NOMO-1 treated with DMSO at 0.1 percent for 48 hours (cell line): ENCODE measurements at regions not wholly inside any gene's neighbourhood (a gene's known extent, or its start where the extent isn't known, plus 50 kb on each side); places are given as distances from the start of the nearest gene placed in this dataset.
"Not testable (repeated sequence)": the region's sequence is repeated elsewhere in the genome, so short reads cannot be mapped to it uniquely, and the experiment has no call there.

Source experiments
- DNase-seq: peaks from one replicate; lab custom pipeline; 2025; ENCODE audit not compliant: unreplicated experiment; lab: John Stamatoyannopoulos, UW

DNA sequence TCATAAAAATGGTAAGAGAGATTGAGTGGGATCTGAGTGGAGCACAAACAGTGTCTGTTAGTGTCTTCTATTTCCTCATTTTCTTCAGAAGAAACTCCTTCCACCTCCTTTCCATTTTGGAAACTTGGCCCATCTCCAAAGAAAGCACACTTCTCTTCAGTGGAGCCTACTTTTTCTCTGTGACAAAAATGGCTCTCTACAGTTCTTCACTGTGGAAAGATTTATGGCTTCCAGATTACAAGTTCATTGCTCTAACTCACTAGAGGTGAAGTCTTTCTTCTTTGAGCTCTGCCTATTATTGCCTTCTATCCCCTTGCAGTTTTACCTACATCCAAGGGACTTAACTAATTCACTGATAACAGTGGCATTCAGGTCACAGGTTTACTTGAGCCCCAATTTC lies 325.8 kb downstream of the ANTXR2 start:
- DNase-seq, result no peak

DNA sequence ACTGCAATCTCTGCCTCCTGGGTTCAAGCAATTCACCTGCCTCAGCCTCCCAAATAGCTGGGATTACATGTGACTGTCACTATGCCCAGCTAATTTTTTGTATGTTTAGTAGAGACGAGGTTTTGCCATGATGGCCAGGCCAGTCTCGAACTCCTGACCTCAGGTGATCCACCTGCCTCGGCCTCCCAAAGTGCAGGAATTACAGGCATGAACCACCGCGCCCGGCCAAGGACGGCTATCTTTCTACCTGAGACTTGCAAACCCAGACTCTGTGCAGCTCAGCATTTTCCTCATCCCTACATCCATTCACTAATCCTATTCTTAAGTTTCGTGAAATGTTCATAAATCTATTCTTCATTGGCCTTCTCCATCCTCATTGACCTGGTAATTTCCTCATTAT lies 330.0 kb downstream of the ANTXR2 start:
- no peak for DNase-seq

DNA sequence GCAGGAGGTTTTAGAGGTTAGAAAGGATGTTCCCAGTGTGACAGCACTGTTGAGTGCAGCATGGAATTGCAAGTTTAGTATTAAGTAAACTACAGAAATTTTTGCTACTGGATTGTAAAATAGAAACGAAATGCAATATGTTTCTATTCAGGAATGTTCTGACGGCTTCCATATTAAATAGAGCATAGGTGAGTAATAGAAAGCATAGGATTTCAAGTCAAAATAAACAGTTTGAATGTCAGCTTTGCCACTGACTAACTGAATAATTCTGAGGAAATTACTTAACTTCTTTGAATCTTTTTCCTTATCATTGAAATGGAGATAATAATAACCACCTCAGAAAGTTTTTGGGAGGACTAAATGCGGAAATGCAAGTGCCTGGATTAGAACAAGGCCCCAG lies 331.9 kb upstream of the GK2 start:
- DNase-seq, result no peak

DNA sequence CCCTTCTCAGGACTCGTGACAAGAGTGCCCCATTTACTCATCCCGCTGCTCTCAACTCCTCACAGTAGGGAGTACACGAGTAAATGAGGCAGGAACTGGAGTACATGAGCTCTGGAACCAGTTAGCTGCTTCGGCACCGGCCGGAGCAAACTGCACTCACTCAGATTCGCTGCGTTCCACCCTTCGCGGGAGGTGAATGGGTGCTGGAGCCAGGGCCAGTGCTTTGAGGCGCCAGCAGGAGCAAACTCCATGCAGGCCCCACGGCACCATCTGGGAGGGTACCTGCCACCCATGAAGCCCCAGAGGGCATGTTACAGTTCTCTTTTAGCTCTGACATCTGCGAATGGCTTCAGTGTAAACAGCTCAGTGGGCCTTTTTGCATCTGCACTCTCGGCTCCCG lies 315.5 kb upstream of the GK2 start:
- no peak for DNase-seq

DNA sequence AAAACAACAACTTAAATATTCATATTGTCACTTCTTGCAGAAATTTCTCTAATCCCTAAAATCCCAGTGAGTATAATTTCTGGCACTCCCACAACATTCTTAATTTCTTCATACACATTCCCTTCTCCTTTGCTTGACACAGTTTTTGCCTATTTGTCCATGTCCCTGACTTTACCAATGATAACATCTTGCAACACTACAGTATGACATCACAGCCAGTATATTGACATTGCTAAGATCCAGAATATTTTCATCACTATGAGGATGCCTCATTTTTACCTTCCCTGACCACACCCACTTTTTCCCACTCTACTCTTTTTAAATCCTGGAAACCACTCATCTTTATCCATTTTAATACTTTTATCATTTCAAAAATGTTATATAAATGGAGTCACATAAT lies 292.3 kb upstream of the GK2 start:
- DNase-seq, result no peak

DNA sequence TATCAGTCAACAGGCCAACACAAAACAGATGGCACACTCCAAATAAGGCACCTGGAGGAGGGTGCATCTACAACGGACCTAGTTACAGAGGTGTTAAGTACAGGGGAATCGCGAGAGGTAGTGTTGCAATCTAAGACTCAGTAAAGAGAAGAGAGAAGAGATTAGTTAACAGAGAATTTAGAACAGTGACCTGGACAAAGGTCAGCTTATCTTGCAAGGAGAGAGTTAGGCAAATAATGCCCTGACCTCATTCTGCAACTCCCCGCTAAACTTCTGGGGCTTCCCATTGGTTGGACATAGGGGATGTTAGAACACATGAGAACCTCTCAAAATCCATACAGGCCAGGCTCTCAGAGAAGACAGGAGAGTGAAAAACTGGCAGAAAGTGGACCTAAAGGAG lies 289.4 kb upstream of the GK2 start:
- DNase-seq, result no peak

DNA sequence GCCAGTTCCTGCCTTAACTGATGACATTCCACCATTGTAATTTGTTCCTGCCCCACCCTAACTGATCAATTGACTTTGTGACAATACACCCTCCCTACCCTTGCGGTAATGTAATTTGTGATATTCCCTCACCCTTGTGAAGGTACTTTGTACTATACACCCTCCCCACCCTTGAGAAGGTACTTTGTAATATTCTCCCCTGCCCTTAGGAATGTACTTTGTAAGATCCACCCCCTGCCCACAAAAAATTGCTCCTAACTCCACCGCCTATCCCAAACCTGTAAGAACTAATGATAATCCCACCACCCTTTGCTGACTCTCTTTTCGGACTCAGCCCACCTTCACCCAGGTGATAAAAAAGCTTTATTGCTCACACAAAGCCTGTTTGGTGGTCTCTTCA lies 288.5 kb upstream of the GK2 start:
- not testable (repeated sequence) for DNase-seq

DNA sequence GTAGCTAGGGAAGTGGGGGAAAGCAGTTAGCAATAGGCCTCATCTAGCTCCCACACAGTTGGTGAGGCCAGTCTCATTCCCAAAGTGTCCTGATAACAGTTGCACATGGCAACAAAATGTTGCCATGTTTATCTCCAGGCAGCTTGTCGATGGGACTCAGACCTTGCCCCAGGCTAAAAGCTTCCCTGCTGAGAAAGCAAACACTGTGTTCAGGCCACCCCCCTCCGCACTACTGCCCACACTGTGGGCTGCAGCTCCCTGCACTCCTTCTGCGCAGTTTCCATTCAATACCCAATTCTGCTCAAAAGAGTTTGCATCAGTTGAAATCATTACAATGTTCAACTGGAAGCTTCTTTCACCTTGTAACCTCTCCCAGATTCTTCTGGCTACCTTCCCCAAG lies 287.8 kb upstream of the GK2 start:
- DNase-seq, result no peak

DNA sequence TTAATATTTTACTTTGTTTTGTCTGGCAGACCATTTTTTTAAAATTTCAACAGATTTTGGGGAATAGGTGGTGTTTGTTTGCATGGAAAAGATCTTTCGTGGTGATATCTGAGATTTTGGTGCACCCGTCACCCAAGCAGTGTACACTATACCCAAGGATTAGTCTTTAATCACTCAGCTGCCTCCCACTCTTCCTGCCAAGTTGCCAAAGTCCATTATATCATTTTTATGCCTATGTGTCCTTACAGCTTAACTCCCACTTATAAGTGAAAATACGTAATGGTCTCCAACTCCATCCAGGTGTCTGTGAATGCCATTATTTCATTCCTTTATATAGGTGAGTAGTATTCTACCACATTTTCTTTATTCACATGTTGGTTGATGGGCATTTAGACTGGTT lies 281.7 kb upstream of the GK2 start:
- no peak for DNase-seq

DNA sequence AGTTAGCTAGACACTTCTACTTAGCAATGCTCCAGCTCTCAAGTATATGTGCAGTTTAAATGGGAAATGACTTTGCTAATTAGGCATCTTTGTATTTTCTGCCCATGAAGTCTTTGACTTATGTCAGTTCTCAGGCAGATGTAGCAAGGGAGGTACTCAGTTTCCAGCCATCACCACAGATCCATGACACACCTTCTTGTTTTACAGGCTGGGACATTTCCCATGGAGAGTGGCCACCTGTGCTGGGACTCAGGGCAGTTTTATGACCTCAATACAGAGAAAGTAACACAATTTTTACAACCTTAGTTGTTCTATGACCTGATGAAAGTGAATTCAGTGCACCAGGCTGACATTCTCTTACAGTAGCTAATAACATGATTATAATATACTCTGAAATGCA lies 280.7 kb upstream of the GK2 start:
- DNase-seq, result no peak

DNA sequence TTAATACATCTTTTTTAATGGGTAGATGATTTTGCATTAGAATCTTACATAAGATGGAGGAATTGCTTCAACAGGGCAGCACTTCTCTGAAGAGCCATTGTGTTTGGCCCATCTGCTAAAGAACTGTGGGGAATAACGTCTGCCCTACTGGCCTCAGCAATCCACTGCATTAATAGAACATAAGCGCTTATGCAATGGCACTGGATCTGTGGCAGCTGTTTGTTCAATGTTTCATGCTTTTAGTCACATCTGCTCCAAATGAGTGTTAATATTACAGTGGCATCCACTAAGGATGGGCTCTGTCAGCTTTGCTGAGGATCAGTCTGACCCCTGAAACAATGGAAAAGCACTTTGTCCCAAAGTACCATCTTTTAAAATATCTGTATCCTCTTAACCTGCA lies 279.0 kb upstream of the GK2 start:
- DNase-seq, result no peak

DNA sequence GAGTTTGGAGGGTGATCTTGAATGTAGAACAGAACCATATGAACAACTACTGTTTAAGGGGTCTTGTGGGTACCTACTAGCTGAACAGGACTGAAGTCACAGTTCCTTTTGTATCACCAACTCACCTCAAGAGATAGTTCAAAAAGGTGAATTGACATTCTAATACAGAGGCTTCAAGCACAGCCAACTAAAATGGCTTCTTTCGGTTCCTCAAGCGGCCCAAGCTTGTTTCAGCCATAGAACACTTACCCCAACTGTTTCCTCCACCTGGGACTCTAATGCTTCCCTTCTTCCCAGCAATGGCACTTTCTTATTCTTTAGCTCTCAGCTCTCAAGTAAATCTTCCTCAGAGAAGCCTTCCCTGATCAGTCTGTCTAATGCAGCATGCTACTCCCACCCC lies 277.5 kb upstream of the GK2 start:
- no peak for DNase-seq

DNA sequence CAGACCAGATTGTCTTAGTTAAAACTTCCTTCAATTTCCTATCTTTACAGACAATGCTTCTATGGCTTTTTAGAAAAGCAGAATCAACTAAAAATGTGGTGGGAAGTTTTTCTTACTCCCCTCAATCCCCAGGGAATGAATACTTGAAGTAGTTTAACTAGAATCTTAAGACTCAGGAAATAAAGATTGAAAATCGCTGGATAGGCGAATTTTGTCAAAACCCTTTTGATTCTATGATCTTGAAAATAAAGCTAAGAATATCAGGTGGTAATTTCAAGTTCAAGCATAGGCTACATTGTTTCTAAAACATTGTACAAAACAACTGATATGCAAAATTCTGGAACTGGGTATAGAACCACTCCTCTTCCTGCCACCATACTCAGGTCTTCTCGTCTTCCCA lies 276.5 kb upstream of the GK2 start:
- no peak for DNase-seq

DNA sequence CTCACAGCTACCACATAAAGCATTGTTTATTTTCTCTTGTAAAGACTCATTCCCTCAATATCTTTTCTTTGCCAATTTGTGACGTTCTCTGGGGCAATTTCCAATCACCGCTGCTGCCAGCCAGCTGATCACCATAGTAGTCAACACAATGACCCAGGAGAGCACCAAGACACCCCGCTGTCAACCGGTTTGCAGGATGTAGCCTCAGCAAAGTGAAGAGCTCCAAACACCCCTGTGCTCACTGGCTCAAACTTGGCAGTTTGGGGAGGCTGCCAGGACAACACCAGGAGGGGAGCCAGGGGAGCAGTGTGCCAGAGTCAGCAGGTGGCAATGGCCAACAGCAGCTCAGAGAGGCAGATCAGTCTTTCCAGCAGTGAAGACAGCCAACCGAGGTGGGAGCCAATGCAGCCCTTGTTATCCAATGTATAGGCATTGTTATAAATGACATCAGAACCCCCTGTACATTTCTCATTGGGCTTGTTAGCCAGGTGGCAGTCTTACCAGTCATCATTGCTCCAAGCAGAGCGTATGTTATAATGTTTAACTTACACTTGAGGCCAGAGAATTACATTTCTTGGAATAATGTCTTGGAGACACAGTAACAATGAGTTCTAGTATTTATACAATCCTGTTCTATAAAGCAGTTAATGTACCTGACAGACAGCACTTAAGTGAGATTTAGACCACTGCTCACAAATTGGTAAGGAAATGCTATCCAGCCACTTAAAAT lies 274.9 kb upstream of the GK2 start:
- no peak for DNase-seq

DNA sequence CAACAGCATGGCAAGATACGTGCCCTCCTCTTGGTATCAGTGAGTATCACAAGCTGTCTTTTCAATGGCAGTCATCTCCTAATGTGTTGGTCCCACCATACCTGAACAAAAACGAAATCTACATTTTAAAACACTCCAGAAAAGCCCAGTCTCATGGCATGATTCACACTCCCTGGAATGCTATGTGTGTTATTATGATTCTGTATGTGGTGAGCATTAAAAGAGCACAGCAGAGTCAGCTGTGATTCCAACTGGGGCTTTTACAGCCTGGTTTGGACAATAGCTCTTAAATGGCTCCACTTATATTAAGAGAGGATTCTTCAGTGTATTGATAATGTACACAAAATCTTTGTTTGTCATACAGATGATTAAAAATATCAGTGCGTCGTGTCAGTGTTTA lies 274.1 kb upstream of the GK2 start:
- DNase-seq, result no peak

DNA sequence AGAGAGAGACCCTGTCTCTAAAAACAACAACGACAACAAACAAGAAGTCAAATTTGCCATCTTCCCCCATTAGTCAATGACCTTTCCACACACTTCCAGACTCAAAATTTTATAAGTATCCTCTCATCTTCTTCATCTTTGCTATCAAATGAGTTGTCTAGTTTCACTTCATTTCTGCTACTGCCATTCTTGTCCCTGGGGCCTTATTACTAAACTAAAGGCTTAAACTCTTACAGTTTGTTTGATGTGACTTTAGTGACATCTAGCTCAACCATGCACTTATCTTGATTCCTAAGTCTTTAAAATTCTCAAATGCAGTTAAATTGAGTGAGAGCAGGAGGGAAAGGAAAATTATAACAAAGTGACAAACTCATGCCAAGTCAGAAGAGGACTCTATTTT lies 271.8 kb upstream of the GK2 start:
- DNase-seq, result no peak

DNA sequence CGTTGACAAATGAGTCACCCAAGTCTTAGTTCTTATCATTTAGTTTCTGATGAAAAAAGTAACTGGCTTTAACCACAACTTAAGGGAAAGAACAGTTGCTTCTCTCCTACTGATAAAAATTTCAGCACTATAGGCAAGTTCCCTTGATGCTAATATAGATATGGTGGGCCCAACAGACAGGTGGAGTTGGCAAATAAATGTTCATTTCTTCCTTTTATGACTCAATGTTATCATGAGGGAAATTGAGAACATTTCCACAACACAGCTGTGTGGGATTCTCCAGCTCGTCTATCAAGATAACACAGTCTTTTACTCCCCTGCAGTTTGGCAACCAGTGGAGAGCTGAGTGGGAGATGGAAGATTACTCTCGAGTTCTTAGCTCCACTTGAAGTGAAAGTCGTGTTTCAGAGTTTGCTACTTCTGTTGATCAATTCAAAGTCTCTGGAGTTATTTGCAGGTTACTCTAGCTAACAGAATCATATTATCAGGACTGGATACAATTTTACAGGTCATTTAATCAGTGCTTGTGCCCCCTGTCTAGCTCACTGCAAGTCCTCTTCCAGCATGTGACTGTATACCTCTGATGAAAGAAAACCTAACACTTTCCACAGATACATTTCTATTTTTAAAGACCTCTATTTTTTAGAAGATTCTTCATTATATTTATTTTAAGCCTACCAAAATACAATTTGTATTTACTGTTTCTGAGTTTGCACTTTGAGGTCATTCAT lies 270.6 kb upstream of the GK2 start:
- DNase-seq, result no peak

DNA sequence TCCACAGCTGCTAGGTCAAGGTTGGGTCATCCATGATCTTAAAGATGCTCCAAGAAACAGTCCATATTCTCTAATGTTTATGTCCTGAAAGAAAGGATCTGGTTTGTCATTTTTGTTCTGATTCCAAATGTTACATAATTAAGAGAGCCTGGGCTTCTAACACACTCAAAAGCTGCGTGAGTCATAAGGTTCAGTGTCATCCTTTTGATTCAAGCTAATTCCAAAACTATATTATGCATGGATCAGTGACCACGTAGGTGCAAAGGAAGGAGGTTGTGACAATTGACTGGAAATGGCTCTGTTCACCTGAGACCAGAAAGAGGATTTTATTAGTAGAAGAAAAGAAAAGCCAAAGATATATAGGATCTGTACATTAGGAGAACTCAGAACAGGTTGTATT lies 268.7 kb upstream of the GK2 start:
- no peak for DNase-seq

DNA sequence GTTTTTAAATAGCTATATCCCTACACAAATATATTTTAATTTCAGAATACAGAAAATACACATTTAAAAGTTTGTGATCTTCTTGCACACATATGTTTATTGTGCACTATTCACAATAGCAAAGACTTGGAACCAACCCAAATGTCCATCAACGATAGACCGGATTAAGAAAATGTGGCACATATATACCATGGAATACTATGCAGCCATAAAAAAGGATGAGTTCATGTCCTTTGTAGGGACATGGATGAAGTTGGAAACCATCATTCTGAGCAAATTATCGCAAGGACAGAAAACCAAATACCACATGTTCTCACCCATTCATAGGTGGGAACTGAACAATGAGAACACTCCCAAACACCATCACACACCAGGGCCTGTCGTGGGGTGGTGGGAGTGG lies 266.9 kb upstream of the GK2 start:
- not testable (repeated sequence) for DNase-seq

DNA sequence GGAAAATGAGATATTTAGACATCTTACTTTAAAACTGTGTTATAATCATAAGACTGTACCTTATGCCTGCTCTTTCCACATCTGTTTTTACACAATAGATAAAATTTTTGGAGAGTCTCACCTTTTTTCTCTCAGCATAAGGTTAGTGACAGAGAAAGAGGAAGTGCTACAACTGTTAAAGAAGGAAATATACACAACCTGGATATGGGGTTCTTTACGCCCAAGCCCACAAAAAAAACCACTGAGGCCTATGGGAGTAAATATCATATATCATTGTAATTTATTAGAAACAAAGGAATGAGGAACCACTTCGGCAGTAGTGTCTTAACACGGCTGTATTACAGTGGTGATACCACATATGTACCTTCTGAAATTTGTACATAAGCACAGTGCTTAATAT lies 265.9 kb upstream of the GK2 start:
- DNase-seq, result peak; percentile 37

DNA sequence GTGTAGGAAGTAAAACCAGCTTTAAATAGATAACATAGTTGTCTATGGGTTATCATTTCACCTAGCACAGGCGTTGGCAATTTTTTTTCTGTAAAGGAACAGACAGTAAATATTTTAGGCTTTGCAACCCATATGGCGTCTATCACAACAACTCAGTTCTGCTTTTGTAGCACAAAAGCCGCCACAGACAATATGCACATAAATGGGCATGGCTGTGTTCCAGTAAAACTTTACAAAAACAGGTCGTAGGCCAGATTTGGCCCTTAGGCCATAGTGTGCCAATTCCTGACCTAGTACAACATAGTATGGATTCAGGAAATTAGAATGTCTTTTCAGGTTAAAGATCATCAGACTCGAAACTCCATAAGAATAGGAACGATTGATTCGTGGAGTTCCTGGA lies 265.3 kb upstream of the GK2 start:
- no peak for DNase-seq

DNA sequence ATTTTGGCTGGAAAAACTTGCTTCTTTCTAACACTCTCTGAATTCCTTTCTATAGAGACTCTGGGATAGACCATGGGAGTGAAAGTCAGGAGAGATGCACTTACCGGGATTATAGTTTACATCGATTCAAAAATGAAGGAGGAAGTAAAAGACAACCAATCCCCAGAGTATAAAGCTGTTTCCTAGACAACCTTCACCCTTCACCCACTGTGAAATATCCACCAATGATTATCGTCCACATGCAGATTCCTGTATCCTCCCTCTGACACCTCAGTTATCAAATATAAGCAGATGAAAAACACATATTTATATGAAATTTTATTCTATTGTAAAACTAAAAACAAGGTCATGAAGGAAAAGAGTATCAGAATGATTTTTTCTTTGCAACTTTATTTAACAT lies 258.8 kb upstream of the GK2 start:
- no peak for DNase-seq

DNA sequence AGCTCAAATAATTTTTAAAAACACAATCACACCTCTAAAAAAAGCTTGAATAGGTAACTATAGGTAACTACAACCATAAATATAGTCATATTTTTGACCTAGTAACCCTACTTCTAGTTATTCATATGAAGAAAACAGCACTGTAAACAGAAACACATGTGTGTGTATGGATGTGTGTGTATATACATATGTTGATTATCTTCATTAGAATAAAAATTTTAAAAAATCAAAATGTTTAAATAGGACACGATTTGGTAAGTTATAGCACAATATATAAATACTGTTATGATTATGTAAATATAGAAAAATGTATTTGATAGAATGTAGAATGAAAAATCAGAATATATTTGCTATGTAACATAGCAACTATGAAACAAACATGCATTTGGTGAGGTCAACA lies 258.1 kb upstream of the GK2 start:
- no peak for DNase-seq
